Endothelial cell of umbilical vein (primary cell): ENCODE measurements at regions not wholly inside any gene's neighbourhood (a gene's known extent, or its start where the extent isn't known, plus 50 kb on each side); places are given as distances from the start of the nearest gene placed in this dataset.

Experiments used
- BruUV-seq: library from RNA; stranded (reverse); fragments of 400-500 nt; replicated peaks from 2 replicates; lab custom pipeline; 2021; lab: Mats Ljungman, UMichigan
- CTCF ChIA-PET: fragments of 300-600, 350-600 bp; sonication (Branson Sonifier 250); formaldehyde crosslinking; loops from one replicate; lab custom pipeline; 2021; ENCODE audit warnings: antibody characterized with exemption, inconsistent platforms; lab: Charles Lee
- POLR2A ChIA-PET: fragments of 300-600, 350-600 bp; sonication (Branson Sonifier 250); formaldehyde crosslinking; loops from one replicate; lab custom pipeline; 2021; ENCODE audit warnings: antibody characterized with exemption, inconsistent platforms; lab: Charles Lee
- DNase-seq: peaks from one replicate; pipeline ENCODE4 v3.0.0-alpha.2; 2011; ENCODE audit warnings: low read depth, low spot score
- FAIRE-seq: peaks from 2 replicates; lab custom pipeline; 2011; peaks lifted over from hg19 to GRCh38; lab: Jason Lieb, UNC
- H2AFZ ChIP-seq: 2 replicates; pipeline ENCODE4 v1.6.0; 2012; ENCODE audit warnings: low read depth, low read length, control low read depth, inconsistent platforms
- H3K27ac ChIP-seq: 2 replicates; pipeline ENCODE4 v1.5.1; 2011; ENCODE audit warnings: low read depth, mild to moderate bottlenecking, control low read depth, low read length, moderate library complexity; ENCODE audit not compliant: insufficient read depth
- H3K27me3 ChIP-seq, 2 experiments: 2 replicates each; pipeline versions ENCODE4 v1.6.0 to v1.6.1; 2011; ENCODE audit warnings: low read length in 2 of 2, mixed read lengths in 1 of 2; ENCODE audit not compliant: control insufficient read depth in 2 of 2, insufficient read depth in 2 of 2
- H3K36me3 ChIP-seq, 2 experiments: 2 replicates in 1 of 2; 3 replicates in 1 of 2; pipeline ENCODE4 v1.5.1; 2011; ENCODE audit warnings: low read length in 2 of 2, mild to moderate bottlenecking in 1 of 2, moderate library complexity in 1 of 2; ENCODE audit not compliant: control insufficient read depth in 2 of 2, insufficient read depth in 2 of 2; ENCODE audit errors: extremely low read depth in 1 of 2
- H3K4me1 ChIP-seq: 3 replicates; pipeline ENCODE4 v1.5.1; 2011; ENCODE audit warnings: mild to moderate bottlenecking, low read length; ENCODE audit not compliant: control insufficient read depth, insufficient read depth; ENCODE audit errors: extremely low read depth
- H3K4me2 ChIP-seq: 2 replicates; pipeline ENCODE4 v1.6.1; 2011; ENCODE audit warnings: low read length, control low read depth, mixed read lengths; ENCODE audit not compliant: insufficient read depth
- H3K4me3 ChIP-seq, 3 experiments: fragments of 200-600 bp in 1 of 3; sonication (generic), shearing (Covaris generic) in 1 of 3; replicated peaks in 1 of 3; 2 replicates each; pipeline ENCODE4 v1.5.1; 2011 to 2016; ENCODE audit warnings: control low read depth in 3 of 3, low read length in 3 of 3, mild to moderate bottlenecking in 2 of 3, inconsistent platforms in 1 of 3, low read depth in 1 of 3, moderate library complexity in 1 of 3; ENCODE audit not compliant: insufficient read depth in 1 of 3
- H3K79me2 ChIP-seq: 2 replicates; pipeline ENCODE4 v1.6.0; 2012; ENCODE audit warnings: low read length, inconsistent platforms; ENCODE audit not compliant: control insufficient read depth, insufficient read depth
- H3K9ac ChIP-seq: replicated peaks from 2 replicates; pipeline ENCODE3; 2011; ENCODE audit warnings: low read length, control low read depth; ENCODE audit not compliant: insufficient read depth; ENCODE audit errors: extremely low read depth
- H3K9me1 ChIP-seq: replicated peaks from 3 replicates; pipeline ENCODE4 v1.6.0; 2011; ENCODE audit warnings: mild to moderate bottlenecking, low read length; ENCODE audit not compliant: control insufficient read depth, insufficient read depth; ENCODE audit errors: extremely low read depth
- H3K9me3 ChIP-seq: replicated peaks from 2 replicates; pipeline ENCODE4 v1.5.1; 2012; ENCODE audit warnings: low read length, inconsistent platforms; ENCODE audit not compliant: control insufficient read depth, insufficient read depth
- H4K20me1 ChIP-seq: replicated peaks from 2 replicates; pipeline ENCODE3; 2011; ENCODE audit warnings: mild to moderate bottlenecking, low read length; ENCODE audit not compliant: control insufficient read depth, insufficient read depth; ENCODE audit errors: extremely low read depth
- EZH2 ChIP-seq: IDR thresholded peaks from 2 replicates; pipeline ENCODE4 v1.6.1; 2012; ENCODE audit warnings: borderline replicate concordance, low read depth, mild to moderate bottlenecking, moderate library complexity, low read length, inconsistent platforms; ENCODE audit not compliant: severe bottlenecking
- FOS ChIP-seq: IDR thresholded peaks from 2 replicates; pipeline ENCODE4 v1.6.1; 2011; ENCODE audit warnings: mild to moderate bottlenecking, low read length, moderate library complexity, borderline replicate concordance; ENCODE audit not compliant: insufficient read depth
- GATA2 ChIP-seq: IDR thresholded peaks from 2 replicates; pipeline ENCODE4 v1.7.0; 2011; ENCODE audit warnings: low read depth, mild to moderate bottlenecking, moderate library complexity, mixed read lengths, low read length; ENCODE audit not compliant: insufficient read length, insufficient read depth
- JUN ChIP-seq: IDR thresholded peaks from 2 replicates; pipeline ENCODE4 v1.6.1; 2011; ENCODE audit warnings: borderline replicate concordance, low read depth; ENCODE audit not compliant: insufficient read length, insufficient read depth
- MYC ChIP-seq: IDR thresholded peaks from one replicate; pipeline ENCODE4 v1.6.1; 2011; ENCODE audit warnings: mild to moderate bottlenecking, low read depth, low read length
- POLR2A ChIP-seq: IDR thresholded peaks from 2 replicates; pipeline ENCODE4 v1.6.1; 2012; ENCODE audit warnings: low read depth, mild to moderate bottlenecking, control low read depth, low read length
- POLR2AphosphoS5 ChIP-seq: IDR thresholded peaks from 2 replicates; pipeline ENCODE4 v1.6.1; 2012; ENCODE audit warnings: low read depth, mild to moderate bottlenecking, control low read depth, low read length, moderate library complexity; ENCODE audit not compliant: insufficient read depth
- dilution Hi-C: fragments of 300-500 bp; cut with MboI; formaldehyde crosslinking; loops from one replicate; pipeline ENCODE4 v1.15.0; 2019; ENCODE audit warnings: low sequenced_read_pairs; ENCODE audit not compliant: extremely low pct_ligation_motif_present
- intact Hi-C: fragments of 100-400 bp; cut with micrococcal nuclease; formaldehyde crosslinking; loops from one replicate; pipeline ENCODE4 v1.10.0; 2022
- TF ChIP-seq, protein P1 (sequence below), 2 donors: IDR thresholded peaks; 1 replicate in 1 of 2; 2 replicates in 1 of 2; pipeline ENCODE4 v1.5.1; 2011; ENCODE audit warnings: low read length in 2 of 2, mild to moderate bottlenecking in 2 of 2, moderate library complexity in 2 of 2, control low read depth in 1 of 2, inconsistent platforms in 1 of 2, low read depth in 1 of 2; ENCODE audit not compliant: insufficient read depth in 1 of 2; ENCODE audit errors: extremely low read depth in 1 of 2
- TF ChIP-seq, protein P2 (sequence below): IDR thresholded peaks from 2 replicates; pipeline ENCODE4 v1.6.1; 2011; ENCODE audit not compliant: insufficient read depth, insufficient read length

DNA sequence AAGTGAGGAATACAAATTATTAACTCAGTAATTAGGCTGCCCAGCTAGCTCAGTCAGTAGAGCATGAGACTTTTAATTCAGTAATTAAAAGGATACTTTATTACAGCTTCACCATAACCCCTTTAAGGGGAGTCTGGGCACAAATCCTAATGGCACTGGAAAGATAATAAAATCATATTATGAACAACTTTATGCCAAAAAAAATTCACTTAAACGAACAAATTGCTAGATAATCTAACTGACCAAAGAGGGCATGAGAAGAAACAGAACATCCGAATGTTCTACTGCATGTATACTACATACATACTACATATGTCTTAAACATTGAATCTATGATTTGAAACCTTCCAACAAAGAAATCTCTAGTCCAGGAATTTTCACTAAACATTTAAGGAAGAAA is 159.5 kb downstream of the CYP26B1 start:
- no peak for DNase-seq

More for the DNA sequence above, 159.5 kb downstream of the CYP26B1 start:
- no peaks in the 10 kb centered on the region for H3K9me1 ChIP-seq
- TF ChIP-seq EZH2: no peak
- TF ChIP-seq, protein P1, sequence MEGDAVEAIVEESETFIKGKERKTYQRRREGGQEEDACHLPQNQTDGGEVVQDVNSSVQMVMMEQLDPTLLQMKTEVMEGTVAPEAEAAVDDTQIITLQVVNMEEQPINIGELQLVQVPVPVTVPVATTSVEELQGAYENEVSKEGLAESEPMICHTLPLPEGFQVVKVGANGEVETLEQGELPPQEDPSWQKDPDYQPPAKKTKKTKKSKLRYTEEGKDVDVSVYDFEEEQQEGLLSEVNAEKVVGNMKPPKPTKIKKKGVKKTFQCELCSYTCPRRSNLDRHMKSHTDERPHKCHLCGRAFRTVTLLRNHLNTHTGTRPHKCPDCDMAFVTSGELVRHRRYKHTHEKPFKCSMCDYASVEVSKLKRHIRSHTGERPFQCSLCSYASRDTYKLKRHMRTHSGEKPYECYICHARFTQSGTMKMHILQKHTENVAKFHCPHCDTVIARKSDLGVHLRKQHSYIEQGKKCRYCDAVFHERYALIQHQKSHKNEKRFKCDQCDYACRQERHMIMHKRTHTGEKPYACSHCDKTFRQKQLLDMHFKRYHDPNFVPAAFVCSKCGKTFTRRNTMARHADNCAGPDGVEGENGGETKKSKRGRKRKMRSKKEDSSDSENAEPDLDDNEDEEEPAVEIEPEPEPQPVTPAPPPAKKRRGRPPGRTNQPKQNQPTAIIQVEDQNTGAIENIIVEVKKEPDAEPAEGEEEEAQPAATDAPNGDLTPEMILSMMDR (IDR thresholded peaks at IDR 0.05; ENCODE audit: extremely low read depth in 1 of 2, insufficient read depth in 1 of 2, low read depth in 1 of 2, low read length in 2 of 2): no peak
- TF ChIP-seq POLR2AphosphoS5: no peak
- no peak for TF ChIP-seq MYC
- no peak for TF ChIP-seq FOS
- TF ChIP-seq POLR2A: no peak
- TF ChIP-seq, protein P2, sequence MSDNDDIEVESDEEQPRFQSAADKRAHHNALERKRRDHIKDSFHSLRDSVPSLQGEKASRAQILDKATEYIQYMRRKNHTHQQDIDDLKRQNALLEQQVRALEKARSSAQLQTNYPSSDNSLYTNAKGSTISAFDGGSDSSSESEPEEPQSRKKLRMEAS: no peak
- no peak for TF ChIP-seq GATA2
- TF ChIP-seq JUN: no peak
- BruUV-seq: no TSS peak
- dilution Hi-C loops (no loop called here), intact Hi-C loops (no loop called here)
- no peaks in the 10 kb centered on the region for H3K36me3 ChIP-seq
- H3K4me2 ChIP-seq: no peak overlapping the region
- POLR2A ChIA-PET: no interaction called here
- H3K79me2 ChIP-seq: no peaks in the 10 kb centered on the region
- peaks cover 2 to 21% of the 10 kb centered on the region in 2 experiments for H3K27me3 ChIP-seq
- no peak overlapping the region for H3K9ac ChIP-seq
- no peaks in the 10 kb centered on the region for H4K20me1 ChIP-seq
- H2AFZ ChIP-seq: no peak overlapping the region
- no peak for FAIRE-seq
- no peaks in the 10 kb centered on the region for H3K9me3 ChIP-seq
- H3K4me3 ChIP-seq: no peak overlapping the region
- no peaks in the 10 kb centered on the region for H3K4me1 ChIP-seq
- CTCF ChIA-PET: interaction anchor here (1.5 kb wide), 1 partner anchor 117 kb away, joined by 3 read pairs; no protein-coding TSS in a partner anchor
- no peak overlapping the region for H3K27ac ChIP-seq
